Activated CD4-positive, alpha-beta T cell treated with anti-CD3 and anti-CD28 coated beads, Interleukin-2, amount 50 U/mL, for 48 hours (primary cell): ENCODE measurements at regions not wholly inside any gene's neighbourhood (a gene's known extent, or its start where the extent isn't known, plus 50 kb on each side); places are given as distances from the start of the nearest gene placed in this dataset.
"Not testable (repeated sequence)": the region's sequence is repeated elsewhere in the genome, so short reads cannot be mapped to it uniquely, and the experiment has no call there.

ENCODE experiments used
- DNase-seq, 2 experiments: peaks; one replicate each; pipeline ENCODE4 v3.0.0-alpha.2; 2020

- no peak for DNase-seq
Measured at GRCh38 chrX:39782276-39782675, 315.5 kb downstream of the BCOR start.

GRCh38 chrX:39787999-39788398, 309.8 kb downstream of the BCOR start:
- no peak for DNase-seq

GRCh38 chrX:39788521-39788920, 309.2 kb downstream of the BCOR start:
- DNase-seq = no peak

GRCh38 chrX:39791691-39792090, 306.1 kb downstream of the BCOR start:
- no peak for DNase-seq

- DNase-seq = no peak
Measured at GRCh38 chrX:39795605-39796004, 302.2 kb downstream of the BCOR start.

GRCh38 chrX:39796856-39797255, 300.9 kb downstream of the BCOR start:
- DNase-seq = no peak

- DNase-seq = not testable (repeated sequence)
Measured at GRCh38 chrX:39798488-39798887, 299.3 kb downstream of the BCOR start.

- DNase-seq = no peak
Measured at GRCh38 chrX:39802354-39802753, 295.4 kb downstream of the BCOR start.

GRCh38 chrX:39802908-39803307, 294.9 kb downstream of the BCOR start:
- no peak for DNase-seq

- DNase-seq = no peak
Measured at GRCh38 chrX:39805022-39805421, 292.7 kb downstream of the BCOR start.

GRCh38 chrX:39805825-39806224, 291.9 kb downstream of the BCOR start:
- no peak for DNase-seq

- no peak for DNase-seq
Measured at GRCh38 chrX:39808471-39808917, 289.3 kb downstream of the BCOR start.

GRCh38 chrX:39809331-39809730, 288.4 kb downstream of the BCOR start:
- DNase-seq = no peak

- DNase-seq = no peak
Measured at GRCh38 chrX:39810901-39811300, 286.9 kb downstream of the BCOR start.

- no peak for DNase-seq
Measured at GRCh38 chrX:39811376-39811775, 286.4 kb downstream of the BCOR start.

GRCh38 chrX:39813631-39814277, 284.0 kb downstream of the BCOR start:
- DNase-seq = no peak

GRCh38 chrX:39814391-39814790, 283.4 kb downstream of the BCOR start:
- peak in 1 of 2 experiments; percentile 38 for DNase-seq

- DNase-seq = peak; percentile 19 to 42
Measured at GRCh38 chrX:39815631-39816030, 282.1 kb downstream of the BCOR start.

GRCh38 chrX:39816871-39817731, 280.7 kb downstream of the BCOR start:
- DNase-seq = peak in 1 of 2 experiments; percentile 23

GRCh38 chrX:39817754-39818470, 279.8 kb downstream of the BCOR start:
- no peak for DNase-seq

GRCh38 chrX:39818750-39819149, 279.0 kb downstream of the BCOR start:
- DNase-seq = no peak

- peak in 1 of 2 experiments; percentile 32 for DNase-seq
Measured at GRCh38 chrX:39819921-39820849, 277.6 kb downstream of the BCOR start.
